HepG2 (cell line): ENCODE measurements at regions not wholly inside any gene's neighbourhood (a gene's known extent, or its start where the extent isn't known, plus 50 kb on each side); places are given as distances from the start of the nearest gene placed in this dataset.
"Not testable (repeated sequence)": the region's sequence is repeated elsewhere in the genome, so short reads cannot be mapped to it uniquely, and the experiment has no call there.

ENCODE experiments used
- ATAC-seq: fragments of 200-7000 bp; cut with Tn5 transposase; 3 replicates; pipeline ENCODE4 v1.9.1; 2020; ENCODE audit warnings: mild to moderate bottlenecking, moderate library complexity
- BruUV-seq: library from RNA; stranded (reverse); fragments of 400-500 nt; replicated peaks from 2 replicates; lab custom pipeline; 2021; lab: Mats Ljungman, UMichigan
- CTCF ChIA-PET: fragments of 300-600 bp; formaldehyde crosslinking; extraction: SDS; loops from one replicate; lab custom pipeline; 2021; ENCODE audit warnings: low total read pairs, inconsistent platforms, low intra/inter-chr PET ratio; lab: Yijun Ruan, JAX
- POLR2A ChIA-PET: fragments of 350-600 bp; sonication (Branson Sonifier 250); formaldehyde crosslinking; loops from one replicate; lab custom pipeline; 2020; ENCODE audit warnings: antibody characterized with exemption, inconsistent platforms; lab: Yijun Ruan, JAX
- DNase-seq: peaks from one replicate; pipeline ENCODE4 v3.0.0-alpha.2; 2015; ENCODE audit warnings: low spot score
- FAIRE-seq: peaks from 3 replicates; lab custom pipeline; 2011; peaks lifted over from hg19 to GRCh38; lab: Jason Lieb, UNC
- H2AFZ ChIP-seq: one replicate; pipeline ENCODE4 v1.6.1; 2011; ENCODE audit warnings: low read length, inconsistent platforms
- H3K27ac ChIP-seq: fragments of 300-600 bp; 3 replicates; pipeline ENCODE4 v1.8.0; 2011; ENCODE audit warnings: mixed run types, mild to moderate bottlenecking, mixed read lengths, low read length, inconsistent platforms; ENCODE audit not compliant: insufficient read depth; ENCODE audit errors: extremely low read length
- H3K27me3 ChIP-seq, 2 experiments: fragments of 200-600 bp in 1 of 2; 2 replicates in 1 of 2; 3 replicates in 1 of 2; pipeline versions ENCODE4 v1.6.0 to v1.8.0; 2011; ENCODE audit warnings: low read length in 2 of 2, mild to moderate bottlenecking in 2 of 2, moderate library complexity in 2 of 2, inconsistent platforms in 1 of 2; ENCODE audit not compliant: insufficient read depth in 2 of 2, control insufficient read depth in 1 of 2
- H3K36me3 ChIP-seq, 2 experiments: fragments of 200-600 bp in 1 of 2; replicated peaks in 1 of 2; 2 replicates in 1 of 2; 3 replicates in 1 of 2; pipeline versions ENCODE4 v1.5.1 to v1.8.0; 2011; ENCODE audit warnings: low read length in 2 of 2, inconsistent platforms in 1 of 2; ENCODE audit not compliant: insufficient read depth in 2 of 2, control insufficient read depth in 1 of 2
- H3K4me1 ChIP-seq: 2 replicates; pipeline ENCODE4 v1.5.1; 2012; ENCODE audit warnings: low read length, inconsistent platforms; ENCODE audit not compliant: insufficient read depth
- H3K4me2 ChIP-seq: 2 replicates; pipeline ENCODE4 v1.6.0; 2011; ENCODE audit warnings: low read depth, low read length, inconsistent platforms
- H3K4me3 ChIP-seq, 3 experiments: fragments of 200-600 bp in 1 of 3; sonication (generic), shearing (Covaris generic) in 1 of 3; replicated peaks in 1 of 3; 2 replicates each; pipeline ENCODE4 v1.5.1; 2011 to 2016; ENCODE audit warnings: low read length in 3 of 3, inconsistent platforms in 2 of 3, low read depth in 2 of 3, mild to moderate bottlenecking in 2 of 3, control low read depth in 1 of 3, mixed read lengths in 1 of 3; ENCODE audit not compliant: insufficient read depth in 1 of 3
- H3K79me2 ChIP-seq: one replicate; pipeline ENCODE4 v1.6.1; 2011; ENCODE audit warnings: low read length, inconsistent platforms; ENCODE audit not compliant: insufficient read depth
- H3K9ac ChIP-seq: 2 replicates; pipeline ENCODE4 v1.6.0; 2011; ENCODE audit warnings: mild to moderate bottlenecking, low read depth, low read length, inconsistent platforms; ENCODE audit not compliant: insufficient read depth
- H3K9me3 ChIP-seq: 2 replicates; pipeline ENCODE4 v1.5.1; 2012; ENCODE audit warnings: mild to moderate bottlenecking, low read length
- H4K20me1 ChIP-seq: 2 replicates; pipeline ENCODE4 v1.6.0; 2011; ENCODE audit warnings: inconsistent platforms, mild to moderate bottlenecking, low read length, moderate library complexity; ENCODE audit not compliant: insufficient read depth
- GLI4 ChIP-seq: sonication (generic); formaldehyde crosslinking; IDR thresholded peaks from 2 replicates; pipeline ENCODE4 v1.5.1; 2020; ENCODE audit warnings: missing genetic modification reagents, mild to moderate bottlenecking, moderate library complexity, borderline replicate concordance
- HDAC6 ChIP-seq: fragments of 200-600 bp; sonication (generic); IDR thresholded peaks from 2 replicates; pipeline ENCODE4 v1.7.0; 2017; ENCODE audit warnings: mild to moderate bottlenecking, antibody characterized with exemption, low read length, low read depth
- KDM6A ChIP-seq: IDR thresholded peaks from 2 replicates; pipeline ENCODE4 v1.6.1; 2016; ENCODE audit warnings: low read depth
- PAF1 ChIP-seq: IDR thresholded peaks from 2 replicates; pipeline ENCODE4 v1.6.1; 2016; ENCODE audit warnings: missing genetic modification reagents, missing compliant biosample characterization
- RBM22 ChIP-seq: fragments of 200-400 bp; formaldehyde crosslinking; optimal IDR thresholded peaks from 2 replicates; pipeline ENCODE3; 2017; ENCODE audit warnings: mild to moderate bottlenecking, low read length, moderate library complexity
- SP5 ChIP-seq: IDR thresholded peaks from 2 replicates; pipeline ENCODE4 v1.6.1; 2016; ENCODE audit warnings: low read depth, borderline replicate concordance
- ZBTB42 ChIP-seq: sonication (generic); formaldehyde crosslinking; IDR thresholded peaks from 2 replicates; pipeline ENCODE4 v1.5.0; 2020; ENCODE audit warnings: mild to moderate bottlenecking, missing genetic modification reagents
- ZFX ChIP-seq: sonication (generic); formaldehyde crosslinking; IDR thresholded peaks from 2 replicates; pipeline ENCODE4 v1.4.0; 2020; ENCODE audit warnings: mild to moderate bottlenecking, low read depth, missing genetic modification reagents, moderate library complexity
- ZNF256 ChIP-seq: sonication (generic); formaldehyde crosslinking; conservative IDR thresholded peaks from 2 replicates; pipeline ENCODE4 v1.4.0; 2020; ENCODE audit warnings: missing genetic modification reagents
- ZNF841 ChIP-seq: sonication (generic); formaldehyde crosslinking; IDR thresholded peaks from 2 replicates; pipeline ENCODE4 v1.8.1; 2023; ENCODE audit warnings: missing genetic modification reagents, borderline replicate concordance
- WGBS: methylation state at CpG from one replicate; pipeline ENCODE4 v1.1.6; 2017; ENCODE audit warnings: low lambda C conversion rate; 5-methylcytosine and 5-hydroxymethylcytosine counted together
- in situ Hi-C: cut with HindIII; loops from 2 replicates; pipeline ENCODE4 v1.10.0; 2017; ENCODE audit warnings: low pct_unique_long_range_greater_than_20kb; ENCODE audit not compliant: extremely low pct_ligation_motif_present
- intact Hi-C: fragments of 100-400 bp; cut with micrococcal nuclease; formaldehyde crosslinking; loops from one replicate; pipeline ENCODE4 v1.10.0; 2022; ENCODE audit not compliant: unreplicated experiment
- TF ChIP-seq, protein P1 (sequence below): sonication (generic); formaldehyde crosslinking; IDR thresholded peaks from 2 replicates; pipeline ENCODE4 v1.4.0; 2020; ENCODE audit warnings: missing genetic modification reagents

DNA sequence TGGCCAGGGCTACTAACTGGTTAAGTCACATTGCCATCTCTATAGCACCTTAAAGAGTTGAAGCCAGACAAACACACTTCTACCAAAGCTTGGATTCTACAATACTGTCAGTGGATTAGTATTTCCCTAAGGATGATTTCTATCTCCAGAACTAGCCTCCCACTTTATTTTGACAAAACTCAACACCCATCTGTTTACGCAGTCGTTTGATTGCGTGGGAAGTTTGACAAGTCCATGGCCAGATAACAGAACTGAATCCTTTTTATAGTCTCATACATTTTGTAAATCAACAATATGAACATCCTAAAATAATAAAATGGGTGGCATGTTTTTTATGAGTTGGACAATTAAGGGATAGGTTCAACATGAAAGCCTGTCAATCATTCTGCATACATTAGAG is 212.7 kb downstream of the ALG10B start:
- POLR2A ChIA-PET, H3K27ac ChIP-seq, intact Hi-C loops, H3K4me3 ChIP-seq, H3K79me2 ChIP-seq, H3K9ac ChIP-seq, ATAC-seq, BruUV-seq, DNase-seq, H3K4me2 ChIP-seq, CTCF ChIA-PET, H3K27me3 ChIP-seq, H2AFZ ChIP-seq, in situ Hi-C loops, H4K20me1 ChIP-seq, H3K36me3 ChIP-seq, FAIRE-seq, H3K4me1 ChIP-seq: not testable (repeated sequence)
- 22% methylated on average over 3 of the region's 3 CpGs for WGBS
- H3K9me3 ChIP-seq, result peaks cover 11% of the 10 kb centered on the region; the same call in 1 of the 2 replicates

DNA sequence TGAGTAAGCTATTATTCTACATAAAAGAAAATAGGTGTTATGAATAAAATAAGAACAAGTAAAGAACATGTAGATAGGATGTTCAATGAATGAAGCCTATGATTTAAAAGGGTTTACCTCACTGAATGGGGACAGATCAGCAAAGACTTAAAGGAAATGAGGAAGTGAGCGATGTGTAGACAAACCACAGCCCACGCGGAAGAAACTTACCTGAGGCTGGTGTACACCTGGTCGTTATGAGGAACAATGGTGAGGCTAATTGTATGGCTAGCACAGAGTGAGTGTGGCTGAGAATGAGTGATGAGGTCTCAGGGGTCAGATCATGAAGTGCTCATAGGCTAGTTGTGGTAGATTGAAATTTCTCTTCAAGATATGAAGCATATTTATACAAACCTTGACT is 221.7 kb downstream of the ALG10B start:
- no peak for TF ChIP-seq ZNF256
- TF ChIP-seq HDAC6, result no peak
- no peak for TF ChIP-seq ZNF841 (CRISPR knock-in tag)
- no peak for TF ChIP-seq KDM6A (CRISPR knock-in tag)
- TF ChIP-seq SP5 (CRISPR knock-in tag), result no peak
- TF ChIP-seq ZFX (CRISPR knock-in tag), result no peak
- TF ChIP-seq, protein P1, sequence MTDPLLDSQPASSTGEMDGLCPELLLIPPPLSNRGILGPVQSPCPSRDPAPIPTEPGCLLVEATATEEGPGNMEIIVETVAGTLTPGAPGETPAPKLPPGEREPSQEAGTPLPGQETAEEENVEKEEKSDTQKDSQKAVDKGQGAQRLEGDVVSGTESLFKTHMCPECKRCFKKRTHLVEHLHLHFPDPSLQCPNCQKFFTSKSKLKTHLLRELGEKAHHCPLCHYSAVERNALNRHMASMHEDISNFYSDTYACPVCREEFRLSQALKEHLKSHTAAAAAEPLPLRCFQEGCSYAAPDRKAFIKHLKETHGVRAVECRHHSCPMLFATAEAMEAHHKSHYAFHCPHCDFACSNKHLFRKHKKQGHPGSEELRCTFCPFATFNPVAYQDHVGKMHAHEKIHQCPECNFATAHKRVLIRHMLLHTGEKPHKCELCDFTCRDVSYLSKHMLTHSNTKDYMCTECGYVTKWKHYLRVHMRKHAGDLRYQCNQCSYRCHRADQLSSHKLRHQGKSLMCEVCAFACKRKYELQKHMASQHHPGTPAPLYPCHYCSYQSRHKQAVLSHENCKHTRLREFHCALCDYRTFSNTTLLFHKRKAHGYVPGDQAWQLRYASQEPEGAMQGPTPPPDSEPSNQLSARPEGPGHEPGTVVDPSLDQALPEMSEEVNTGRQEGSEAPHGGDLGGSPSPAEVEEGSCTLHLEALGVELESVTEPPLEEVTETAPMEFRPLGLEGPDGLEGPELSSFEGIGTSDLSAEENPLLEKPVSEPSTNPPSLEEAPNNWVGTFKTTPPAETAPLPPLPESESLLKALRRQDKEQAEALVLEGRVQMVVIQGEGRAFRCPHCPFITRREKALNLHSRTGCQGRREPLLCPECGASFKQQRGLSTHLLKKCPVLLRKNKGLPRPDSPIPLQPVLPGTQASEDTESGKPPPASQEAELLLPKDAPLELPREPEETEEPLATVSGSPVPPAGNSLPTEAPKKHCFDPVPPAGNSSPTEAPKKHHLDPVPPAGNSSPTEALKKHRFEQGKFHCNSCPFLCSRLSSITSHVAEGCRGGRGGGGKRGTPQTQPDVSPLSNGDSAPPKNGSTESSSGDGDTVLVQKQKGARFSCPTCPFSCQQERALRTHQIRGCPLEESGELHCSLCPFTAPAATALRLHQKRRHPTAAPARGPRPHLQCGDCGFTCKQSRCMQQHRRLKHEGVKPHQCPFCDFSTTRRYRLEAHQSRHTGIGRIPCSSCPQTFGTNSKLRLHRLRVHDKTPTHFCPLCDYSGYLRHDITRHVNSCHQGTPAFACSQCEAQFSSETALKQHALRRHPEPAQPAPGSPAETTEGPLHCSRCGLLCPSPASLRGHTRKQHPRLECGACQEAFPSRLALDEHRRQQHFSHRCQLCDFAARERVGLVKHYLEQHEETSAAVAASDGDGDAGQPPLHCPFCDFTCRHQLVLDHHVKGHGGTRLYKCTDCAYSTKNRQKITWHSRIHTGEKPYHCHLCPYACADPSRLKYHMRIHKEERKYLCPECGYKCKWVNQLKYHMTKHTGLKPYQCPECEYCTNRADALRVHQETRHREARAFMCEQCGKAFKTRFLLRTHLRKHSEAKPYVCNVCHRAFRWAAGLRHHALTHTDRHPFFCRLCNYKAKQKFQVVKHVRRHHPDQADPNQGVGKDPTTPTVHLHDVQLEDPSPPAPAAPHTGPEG (CRISPR knock-in tag), result no peak
- TF ChIP-seq RBM22, result no peak
- no peak for TF ChIP-seq PAF1 (CRISPR knock-in tag)
- no peak for TF ChIP-seq ZBTB42 (CRISPR knock-in tag)
- no peak for TF ChIP-seq GLI4 (CRISPR knock-in tag)
- Histone ChIP-seq H2AFZ (no peak overlapping the region), H3K27ac (no peak overlapping the region), H3K79me2 (no peaks in the 10 kb centered on the region), H3K9me3 (peaks cover 8% of the 10 kb centered on the region), H3K9ac (no peak overlapping the region), H3K4me1 (no peaks in the 10 kb centered on the region), H3K4me2 (no peak overlapping the region), H4K20me1 (no peaks in the 10 kb centered on the region), H3K36me3 (no peaks in the 10 kb centered on the region), H3K27me3 (no peaks in the 10 kb centered on the region), H3K4me3 (no peak overlapping the region)
- no TSS peak for BruUV-seq
- WGBS, result 40% methylated on average over 4 of the region's 4 CpGs
- ATAC-seq (no peak), FAIRE-seq (no peak), DNase-seq (no peak)
- CTCF ChIA-PET, result no interaction called here
- in situ Hi-C loops (no loop called here), intact Hi-C loops (no loop called here)
- POLR2A ChIA-PET, result no interaction called here
